Endothelial cell of umbilical vein (primary cell): ENCODE measurements at regions not wholly inside any gene's neighbourhood (a gene's known extent, or its start where the extent isn't known, plus 50 kb on each side); places are given as distances from the start of the nearest gene placed in this dataset.

Source experiments
- BruUV-seq: library from RNA; stranded (reverse); fragments of 400-500 nt; replicated peaks from 2 replicates; lab custom pipeline; 2021; lab: Mats Ljungman, UMichigan
- CTCF ChIA-PET: fragments of 300-600, 350-600 bp; sonication (Branson Sonifier 250); formaldehyde crosslinking; loops from one replicate; lab custom pipeline; 2021; ENCODE audit warnings: antibody characterized with exemption, inconsistent platforms; lab: Charles Lee
- POLR2A ChIA-PET: fragments of 300-600, 350-600 bp; sonication (Branson Sonifier 250); formaldehyde crosslinking; loops from one replicate; lab custom pipeline; 2021; ENCODE audit warnings: antibody characterized with exemption, inconsistent platforms; lab: Charles Lee
- DNase-seq: peaks from one replicate; pipeline ENCODE4 v3.0.0-alpha.2; 2011; ENCODE audit warnings: low read depth, low spot score
- FAIRE-seq: peaks from 2 replicates; lab custom pipeline; 2011; peaks lifted over from hg19 to GRCh38; lab: Jason Lieb, UNC
- H2AFZ ChIP-seq: 2 replicates; pipeline ENCODE4 v1.6.0; 2012; ENCODE audit warnings: low read depth, low read length, control low read depth, inconsistent platforms
- H3K27ac ChIP-seq: 2 replicates; pipeline ENCODE4 v1.5.1; 2011; ENCODE audit warnings: low read depth, mild to moderate bottlenecking, control low read depth, low read length, moderate library complexity; ENCODE audit not compliant: insufficient read depth
- H3K27me3 ChIP-seq, 2 experiments: 2 replicates each; pipeline versions ENCODE4 v1.6.0 to v1.6.1; 2011; ENCODE audit warnings: low read length in 2 of 2, mixed read lengths in 1 of 2; ENCODE audit not compliant: control insufficient read depth in 2 of 2, insufficient read depth in 2 of 2
- H3K36me3 ChIP-seq, 2 experiments: 2 replicates in 1 of 2; 3 replicates in 1 of 2; pipeline ENCODE4 v1.5.1; 2011; ENCODE audit warnings: low read length in 2 of 2, mild to moderate bottlenecking in 1 of 2, moderate library complexity in 1 of 2; ENCODE audit not compliant: control insufficient read depth in 2 of 2, insufficient read depth in 2 of 2; ENCODE audit errors: extremely low read depth in 1 of 2
- H3K4me1 ChIP-seq: 3 replicates; pipeline ENCODE4 v1.5.1; 2011; ENCODE audit warnings: mild to moderate bottlenecking, low read length; ENCODE audit not compliant: control insufficient read depth, insufficient read depth; ENCODE audit errors: extremely low read depth
- H3K4me2 ChIP-seq: 2 replicates; pipeline ENCODE4 v1.6.1; 2011; ENCODE audit warnings: low read length, control low read depth, mixed read lengths; ENCODE audit not compliant: insufficient read depth
- H3K4me3 ChIP-seq, 3 experiments: fragments of 200-600 bp in 1 of 3; sonication (generic), shearing (Covaris generic) in 1 of 3; replicated peaks in 1 of 3; 2 replicates each; pipeline ENCODE4 v1.5.1; 2011 to 2016; ENCODE audit warnings: control low read depth in 3 of 3, low read length in 3 of 3, mild to moderate bottlenecking in 2 of 3, inconsistent platforms in 1 of 3, low read depth in 1 of 3, moderate library complexity in 1 of 3; ENCODE audit not compliant: insufficient read depth in 1 of 3
- H3K79me2 ChIP-seq: 2 replicates; pipeline ENCODE4 v1.6.0; 2012; ENCODE audit warnings: low read length, inconsistent platforms; ENCODE audit not compliant: control insufficient read depth, insufficient read depth
- H3K9ac ChIP-seq: replicated peaks from 2 replicates; pipeline ENCODE3; 2011; ENCODE audit warnings: low read length, control low read depth; ENCODE audit not compliant: insufficient read depth; ENCODE audit errors: extremely low read depth
- H3K9me1 ChIP-seq: replicated peaks from 3 replicates; pipeline ENCODE4 v1.6.0; 2011; ENCODE audit warnings: mild to moderate bottlenecking, low read length; ENCODE audit not compliant: control insufficient read depth, insufficient read depth; ENCODE audit errors: extremely low read depth
- H3K9me3 ChIP-seq: replicated peaks from 2 replicates; pipeline ENCODE4 v1.5.1; 2012; ENCODE audit warnings: low read length, inconsistent platforms; ENCODE audit not compliant: control insufficient read depth, insufficient read depth
- H4K20me1 ChIP-seq: replicated peaks from 2 replicates; pipeline ENCODE3; 2011; ENCODE audit warnings: mild to moderate bottlenecking, low read length; ENCODE audit not compliant: control insufficient read depth, insufficient read depth; ENCODE audit errors: extremely low read depth
- CTCF ChIP-seq, 2 donors: IDR thresholded peaks; 1 replicate in 1 of 2; 2 replicates in 1 of 2; pipeline ENCODE4 v1.5.1; 2011; ENCODE audit warnings: low read length in 2 of 2, mild to moderate bottlenecking in 2 of 2, moderate library complexity in 2 of 2, control low read depth in 1 of 2, inconsistent platforms in 1 of 2, low read depth in 1 of 2; ENCODE audit not compliant: insufficient read depth in 1 of 2; ENCODE audit errors: extremely low read depth in 1 of 2
- EZH2 ChIP-seq: IDR thresholded peaks from 2 replicates; pipeline ENCODE4 v1.6.1; 2012; ENCODE audit warnings: borderline replicate concordance, low read depth, mild to moderate bottlenecking, moderate library complexity, low read length, inconsistent platforms; ENCODE audit not compliant: severe bottlenecking
- FOS ChIP-seq: IDR thresholded peaks from 2 replicates; pipeline ENCODE4 v1.6.1; 2011; ENCODE audit warnings: mild to moderate bottlenecking, low read length, moderate library complexity, borderline replicate concordance; ENCODE audit not compliant: insufficient read depth
- GATA2 ChIP-seq: IDR thresholded peaks from 2 replicates; pipeline ENCODE4 v1.7.0; 2011; ENCODE audit warnings: low read depth, mild to moderate bottlenecking, moderate library complexity, mixed read lengths, low read length; ENCODE audit not compliant: insufficient read length, insufficient read depth
- JUN ChIP-seq: IDR thresholded peaks from 2 replicates; pipeline ENCODE4 v1.6.1; 2011; ENCODE audit warnings: borderline replicate concordance, low read depth; ENCODE audit not compliant: insufficient read length, insufficient read depth
- MAX ChIP-seq: IDR thresholded peaks from 2 replicates; pipeline ENCODE4 v1.6.1; 2011; ENCODE audit not compliant: insufficient read depth, insufficient read length
- MYC ChIP-seq: IDR thresholded peaks from one replicate; pipeline ENCODE4 v1.6.1; 2011; ENCODE audit warnings: mild to moderate bottlenecking, low read depth, low read length
- POLR2A ChIP-seq: IDR thresholded peaks from 2 replicates; pipeline ENCODE4 v1.6.1; 2012; ENCODE audit warnings: low read depth, mild to moderate bottlenecking, control low read depth, low read length
- POLR2AphosphoS5 ChIP-seq: IDR thresholded peaks from 2 replicates; pipeline ENCODE4 v1.6.1; 2012; ENCODE audit warnings: low read depth, mild to moderate bottlenecking, control low read depth, low read length, moderate library complexity; ENCODE audit not compliant: insufficient read depth
- dilution Hi-C: fragments of 300-500 bp; cut with MboI; formaldehyde crosslinking; loops from one replicate; pipeline ENCODE4 v1.15.0; 2019; ENCODE audit warnings: low sequenced_read_pairs; ENCODE audit not compliant: extremely low pct_ligation_motif_present
- intact Hi-C: fragments of 100-400 bp; cut with micrococcal nuclease; formaldehyde crosslinking; loops from one replicate; pipeline ENCODE4 v1.10.0; 2022

GRCh38 chr1:42037161-42037560 lies 116.0 kb upstream of the GUCA2B start:
- POLR2A ChIA-PET = no interaction called here

GRCh38 chr1:42035830-42036604 lies 117.2 kb upstream of the GUCA2B start:
- Histone ChIP-seq H3K79me2 (no peaks in the 10 kb centered on the region), H4K20me1 (no peaks in the 10 kb centered on the region), H3K27ac (no peak overlapping the region), H3K4me2 (peak overlapping the region; percentile 61), H3K27me3 (peaks cover 4 to 6% of the 10 kb centered on the region in 2 experiments), H3K9me3 (no peaks in the 10 kb centered on the region), H2AFZ (peak overlapping the region; percentile 99), H3K4me3 (peak overlapping the region; percentile 2 to 85 (median 85)), H3K9me1 (no peaks in the 10 kb centered on the region), H3K4me1 (peaks cover 13% of the 10 kb centered on the region), H3K9ac (no peak overlapping the region), H3K36me3 (no peaks in the 10 kb centered on the region)
- intact Hi-C loops (loop anchor here (1.0 to 10.0 kb wide), 7 partner anchors 81 to 462 kb away; partner anchors contain the start of gene HIVEP3), dilution Hi-C loops (no loop called here)
- FAIRE-seq (peak; percentile 92), DNase-seq (peak; percentile 90)
- TF ChIP-seq MYC (no peak), FOS (no peak), EZH2 (no peak), MAX (no peak), GATA2 (peak; percentile 9), JUN (no peak), POLR2AphosphoS5 (peak; percentile 54), POLR2A (peak; percentile 27), CTCF (IDR thresholded peaks at IDR 0.05; ENCODE audit: extremely low read depth in 1 of 2, insufficient read depth in 1 of 2, low read depth in 1 of 2, low read length in 2 of 2) (no peak)
- BruUV-seq = TSS peak; percentile 24
- POLR2A ChIA-PET = no interaction called here
- CTCF ChIA-PET = interaction anchor here (0.6 to 2.7 kb wide), 20 partner anchors 11 to 520 kb away, joined by 3 to 14 read pairs (median 4); partner anchors contain the start of gene HIVEP3

More at GRCh38 chr1:42037161-42037560, 116.0 kb upstream of the GUCA2B start:
- Histone ChIP-seq H3K36me3 (no peaks in the 10 kb centered on the region), H2AFZ (no peak overlapping the region), H3K79me2 (no peaks in the 10 kb centered on the region), H3K4me3 (no peak overlapping the region), H3K27ac (no peak overlapping the region), H3K27me3 (peaks cover 4 to 6% of the 10 kb centered on the region in 2 experiments), H3K9me3 (no peaks in the 10 kb centered on the region), H3K4me1 (peaks cover 13% of the 10 kb centered on the region), H3K4me2 (no peak overlapping the region), H4K20me1 (no peaks in the 10 kb centered on the region), H3K9me1 (no peaks in the 10 kb centered on the region), H3K9ac (no peak overlapping the region)
- TF ChIP-seq FOS (no peak), GATA2 (no peak), JUN (no peak), EZH2 (no peak), POLR2A (no peak)
- intact Hi-C loops = loop anchor here (5.0 to 10.0 kb wide), 2 partner anchors 195 to 312 kb away; no protein-coding TSS in a partner anchor
- DNase-seq = no peak
- CTCF ChIA-PET = no interaction called here
- no TSS peak for BruUV-seq
- dilution Hi-C loops = no loop called here
- no peak for FAIRE-seq
